ENCODE measurements at regions not wholly inside any gene's neighbourhood (a gene's known extent, or its start where the extent isn't known, plus 50 kb on each side); places are given as distances from the start of the nearest gene placed in this dataset.

DNA sequence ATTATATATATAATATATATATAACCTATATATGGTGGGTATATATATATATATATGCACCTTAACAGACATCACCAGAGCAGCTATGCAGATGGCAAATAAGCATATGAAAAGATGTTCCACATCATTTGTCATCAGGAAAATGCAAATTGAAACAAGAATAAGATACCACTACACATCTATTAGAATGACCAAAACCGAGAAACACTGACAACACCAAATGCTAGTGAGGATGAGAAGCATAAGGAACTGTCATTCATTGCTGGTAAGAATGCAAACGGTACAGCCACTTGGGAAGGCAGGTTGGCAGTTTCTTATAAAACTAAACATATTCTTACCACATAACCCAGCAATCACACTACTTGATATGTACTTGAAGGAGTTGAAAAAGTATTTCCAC lies 219.8 kb upstream of the PRMT6 start:
- Mint-ChIP-seq H3K36me3 (ENCODE audit: low read depth) (no peaks in the 10 kb centered on the region), H3K4me1 (no peaks in the 10 kb centered on the region)

DNA sequence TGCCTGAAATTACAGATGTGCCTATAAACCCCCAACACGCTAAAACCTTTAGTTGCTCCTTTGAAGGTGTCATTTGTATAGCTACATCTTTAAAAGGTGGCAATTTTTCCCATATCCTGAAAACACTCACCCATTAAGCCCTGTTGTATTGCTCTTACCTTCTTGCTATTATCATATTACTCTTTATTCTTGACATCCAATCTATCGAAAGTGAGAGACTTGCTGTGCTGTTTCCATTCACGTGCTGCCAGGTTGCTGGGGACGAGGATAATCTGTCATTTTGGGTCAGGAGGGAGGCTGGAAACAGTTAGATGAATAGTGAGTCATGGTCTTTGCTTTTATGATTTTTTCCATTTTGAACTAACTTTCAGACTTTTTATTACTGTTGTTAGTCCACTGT lies 213.0 kb upstream of the PRMT6 start:
- Mint-ChIP-seq H3K4me1 (no peaks in the 10 kb centered on the region), H3K27ac (no peak overlapping the region), H3K27me3 (no peaks in the 10 kb centered on the region), H3K4me3 (no peak overlapping the region), H3K9me3 (peaks cover 8% of the 10 kb centered on the region), H3K36me3 (ENCODE audit: low read depth) (no peaks in the 10 kb centered on the region)
- no peak for ATAC-seq (replicated peaks)

More for the DNA sequence above, 219.8 kb upstream of the PRMT6 start:
- ATAC-seq (replicated peaks) = no peak
- no peaks in the 10 kb centered on the region for H3K27me3 Mint-ChIP-seq
- no peak overlapping the region for H3K27ac Mint-ChIP-seq
- H3K9me3 Mint-ChIP-seq = peaks cover 5% of the 10 kb centered on the region
- no peak overlapping the region for H3K4me3 Mint-ChIP-seq

- no peaks in the 10 kb centered on the region for H3K27me3 Mint-ChIP-seq
- H3K9me3 Mint-ChIP-seq = peaks cover 13% of the 10 kb centered on the region
- no peak overlapping the region for H3K27ac Mint-ChIP-seq
- ATAC-seq (replicated peaks) = no peak
- no peak overlapping the region for H3K4me3 Mint-ChIP-seq
- H3K4me1 Mint-ChIP-seq = no peaks in the 10 kb centered on the region
- no peaks in the 10 kb centered on the region for H3K36me3 Mint-ChIP-seq (ENCODE audit: low read depth)
These were observed 209.8 kb upstream of the PRMT6 start for GRCh38 chr1:106846656-106847055.

GRCh38 chr1:106861110-106861509 lies 195.4 kb upstream of the PRMT6 start:
- ATAC-seq (replicated peaks) = no peak
- H3K4me3 Mint-ChIP-seq = no peak overlapping the region
- no peak overlapping the region for H3K27ac Mint-ChIP-seq

GRCh38 chr1:106868828-106869227 lies 187.6 kb upstream of the PRMT6 start:
- Mint-ChIP-seq H3K27me3 (no peaks in the 10 kb centered on the region), H3K4me1 (no peaks in the 10 kb centered on the region), H3K36me3 (ENCODE audit: low read depth) (no peaks in the 10 kb centered on the region), H3K4me3 (no peak overlapping the region), H3K9me3 (peaks cover 9% of the 10 kb centered on the region), H3K27ac (no peak overlapping the region)
- no peak for ATAC-seq (replicated peaks)

More at GRCh38 chr1:106861110-106861509, 195.4 kb upstream of the PRMT6 start:
- Mint-ChIP-seq H3K36me3 (ENCODE audit: low read depth) (no peaks in the 10 kb centered on the region), H3K9me3 (peaks cover 10% of the 10 kb centered on the region), H3K4me1 (no peaks in the 10 kb centered on the region), H3K27me3 (no peaks in the 10 kb centered on the region)

- Mint-ChIP-seq H3K27me3 (no peaks in the 10 kb centered on the region), H3K9me3 (peaks cover 7% of the 10 kb centered on the region), H3K27ac (no peak overlapping the region), H3K4me1 (no peaks in the 10 kb centered on the region), H3K36me3 (ENCODE audit: low read depth) (no peaks in the 10 kb centered on the region), H3K4me3 (no peak overlapping the region)
- no peak for ATAC-seq (replicated peaks)
These were observed 180.9 kb upstream of the PRMT6 start for GRCh38 chr1:106875622-106876021.

DNA sequence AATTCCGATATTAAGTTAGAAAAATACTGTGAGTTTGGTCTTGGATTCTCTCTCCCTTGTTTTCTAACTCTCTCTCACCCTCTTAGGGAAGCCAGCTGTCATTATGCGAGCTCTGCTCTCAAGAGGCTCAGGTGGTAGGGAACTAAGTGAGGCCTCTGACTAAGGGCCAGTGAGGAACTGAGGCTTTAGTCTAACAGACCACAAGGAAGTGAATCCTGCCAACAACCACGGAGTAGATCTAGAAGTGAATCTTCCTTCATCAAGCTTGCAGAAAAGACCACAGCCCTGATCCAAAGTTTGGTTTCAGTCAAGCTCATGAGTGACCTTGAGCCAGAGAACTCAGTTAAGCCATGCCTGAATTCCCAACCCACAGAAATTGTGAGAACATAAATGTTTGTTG lies 180.1 kb upstream of the PRMT6 start:
- H3K4me3 Mint-ChIP-seq = no peak overlapping the region

GRCh38 chr1:106879538-106879937 lies 176.9 kb upstream of the PRMT6 start:
- no peak for ATAC-seq (replicated peaks)
- Mint-ChIP-seq H3K36me3 (ENCODE audit: low read depth) (no peaks in the 10 kb centered on the region), H3K9me3 (peaks cover 7% of the 10 kb centered on the region), H3K27me3 (no peaks in the 10 kb centered on the region), H3K4me3 (no peak overlapping the region), H3K27ac (no peak overlapping the region), H3K4me1 (no peaks in the 10 kb centered on the region)

More for the DNA sequence above, 180.1 kb upstream of the PRMT6 start:
- peaks cover 7% of the 10 kb centered on the region for H3K9me3 Mint-ChIP-seq
- no peaks in the 10 kb centered on the region for H3K27me3 Mint-ChIP-seq
- H3K4me1 Mint-ChIP-seq = no peaks in the 10 kb centered on the region
- no peak for ATAC-seq (replicated peaks)
- H3K27ac Mint-ChIP-seq = no peak overlapping the region
- no peaks in the 10 kb centered on the region for H3K36me3 Mint-ChIP-seq (ENCODE audit: low read depth)

GRCh38 chr1:106880226-106880625 lies 176.2 kb upstream of the PRMT6 start:
- no peaks in the 10 kb centered on the region for H3K27me3 Mint-ChIP-seq
- H3K4me3 Mint-ChIP-seq = no peak overlapping the region
- no peaks in the 10 kb centered on the region for H3K36me3 Mint-ChIP-seq (ENCODE audit: low read depth)
- no peaks in the 10 kb centered on the region for H3K4me1 Mint-ChIP-seq
- ATAC-seq (replicated peaks) = no peak
- H3K9me3 Mint-ChIP-seq = peaks cover 7% of the 10 kb centered on the region
- H3K27ac Mint-ChIP-seq = no peak overlapping the region

DNA sequence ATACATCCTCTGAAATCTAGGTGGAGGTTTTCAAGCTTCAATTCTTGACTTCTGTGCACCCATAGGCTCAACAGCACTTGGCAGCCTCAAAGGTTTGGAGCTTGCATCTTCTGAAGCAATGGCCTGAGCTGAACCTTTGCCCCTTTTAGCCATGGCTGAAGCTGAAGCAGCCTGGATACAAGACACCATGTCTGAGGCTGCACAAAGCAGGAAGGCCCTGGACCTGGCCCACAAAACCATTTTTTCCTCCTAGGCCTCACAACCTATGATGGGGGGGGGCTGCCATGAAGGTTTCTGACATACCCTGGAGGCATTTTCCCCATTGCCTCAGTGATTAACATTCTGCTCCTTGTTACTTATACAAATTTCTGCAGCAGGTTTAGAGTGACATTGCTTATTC lies 173.3 kb upstream of the PRMT6 start:
- Mint-ChIP-seq H3K4me1 (no peaks in the 10 kb centered on the region), H3K27me3 (no peaks in the 10 kb centered on the region), H3K27ac (no peak overlapping the region), H3K9me3 (peaks cover 4% of the 10 kb centered on the region), H3K36me3 (ENCODE audit: low read depth) (no peaks in the 10 kb centered on the region), H3K4me3 (no peak overlapping the region)
- no peak for ATAC-seq (replicated peaks)

DNA sequence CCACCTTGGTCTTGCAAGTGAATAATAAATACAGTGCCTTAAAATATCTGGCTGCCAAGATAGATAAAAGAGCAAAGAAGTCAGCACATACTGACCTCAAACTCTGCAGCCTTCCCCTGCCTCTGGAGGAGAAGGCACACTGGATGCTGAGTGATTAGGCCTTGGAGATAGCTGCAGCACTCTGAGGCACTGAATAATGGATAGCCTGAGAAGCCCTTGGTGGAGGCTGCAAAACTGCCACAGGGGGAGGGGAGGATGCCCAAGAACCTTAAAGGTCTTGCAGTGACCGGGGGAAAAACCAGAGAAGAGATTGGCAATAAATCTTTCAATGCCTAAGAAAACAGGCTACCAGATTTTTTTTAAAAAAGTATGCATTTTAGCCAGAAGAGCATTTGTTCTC lies 167.4 kb upstream of the PRMT6 start:
- Mint-ChIP-seq H3K4me3 (no peak overlapping the region), H3K36me3 (ENCODE audit: low read depth) (no peaks in the 10 kb centered on the region), H3K27ac (no peak overlapping the region), H3K27me3 (no peaks in the 10 kb centered on the region), H3K9me3 (peaks cover 3% of the 10 kb centered on the region), H3K4me1 (no peaks in the 10 kb centered on the region)
- no peak for ATAC-seq (replicated peaks)

DNA sequence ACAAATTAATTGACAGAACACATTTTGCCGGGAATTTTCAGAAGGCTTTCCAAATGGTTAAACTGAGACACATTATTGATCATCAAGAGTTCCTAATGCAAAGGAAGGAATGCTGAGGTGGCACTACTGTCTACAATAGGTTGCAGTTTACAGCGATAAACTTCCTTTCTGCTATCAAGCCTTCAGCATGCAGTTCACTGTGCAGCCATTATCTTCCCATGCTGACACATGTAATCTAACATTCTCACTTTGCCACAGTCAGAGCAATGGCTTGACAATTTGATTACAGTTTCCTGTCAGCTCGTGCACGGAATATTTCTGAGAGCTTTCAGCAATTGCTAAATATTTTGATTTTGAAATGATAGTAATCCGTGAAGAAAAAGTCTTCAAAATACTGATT lies 166.9 kb upstream of the PRMT6 start:
- H3K9me3 Mint-ChIP-seq = peaks cover 3% of the 10 kb centered on the region

DNA sequence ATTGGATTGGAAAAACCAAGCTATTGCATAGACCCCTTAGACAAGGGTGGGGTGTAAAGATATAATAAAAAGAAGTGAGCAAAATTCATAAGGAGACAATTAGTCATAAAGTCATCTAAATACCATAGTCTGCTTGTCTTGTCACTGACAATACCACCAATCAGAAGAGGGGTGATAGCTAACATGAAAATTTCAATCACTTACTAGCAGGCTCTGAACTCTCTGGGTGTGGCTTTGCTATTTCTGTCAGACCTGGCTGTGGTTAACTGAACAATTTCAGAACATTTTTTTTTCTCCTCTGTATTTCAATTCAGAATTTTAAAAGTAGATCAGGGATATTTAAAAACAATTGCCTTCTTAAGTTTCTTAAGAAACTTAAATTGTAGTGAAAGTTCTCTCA lies 158.5 kb upstream of the PRMT6 start:
- H3K27me3 Mint-ChIP-seq = no peaks in the 10 kb centered on the region
- peaks cover 2% of the 10 kb centered on the region for H3K9me3 Mint-ChIP-seq
- no peak overlapping the region for H3K27ac Mint-ChIP-seq
- ATAC-seq (replicated peaks) = no peak
- no peak overlapping the region for H3K4me3 Mint-ChIP-seq
- H3K36me3 Mint-ChIP-seq (ENCODE audit: low read depth) = no peaks in the 10 kb centered on the region
- H3K4me1 Mint-ChIP-seq = no peaks in the 10 kb centered on the region

More for the DNA sequence above, 166.9 kb upstream of the PRMT6 start:
- no peaks in the 10 kb centered on the region for H3K36me3 Mint-ChIP-seq (ENCODE audit: low read depth)
- H3K27me3 Mint-ChIP-seq = no peaks in the 10 kb centered on the region
- no peak overlapping the region for H3K4me3 Mint-ChIP-seq
- no peak overlapping the region for H3K27ac Mint-ChIP-seq
- H3K4me1 Mint-ChIP-seq = no peaks in the 10 kb centered on the region
- no peak for ATAC-seq (replicated peaks)

- no peak overlapping the region for H3K4me3 Mint-ChIP-seq
- H3K36me3 Mint-ChIP-seq (ENCODE audit: low read depth) = no peaks in the 10 kb centered on the region
- no peak for ATAC-seq (replicated peaks)
- H3K27ac Mint-ChIP-seq = no peak overlapping the region
- no peaks in the 10 kb centered on the region for H3K9me3 Mint-ChIP-seq
- H3K4me1 Mint-ChIP-seq = no peaks in the 10 kb centered on the region
- no peaks in the 10 kb centered on the region for H3K27me3 Mint-ChIP-seq
These were observed 156.8 kb upstream of the PRMT6 start for GRCh38 chr1:106899644-106900043.

GRCh38 chr1:106907795-106908194 lies 148.7 kb upstream of the PRMT6 start:
- H3K27ac Mint-ChIP-seq = no peak overlapping the region
- H3K27me3 Mint-ChIP-seq = no peaks in the 10 kb centered on the region
- no peaks in the 10 kb centered on the region for H3K9me3 Mint-ChIP-seq
- H3K36me3 Mint-ChIP-seq (ENCODE audit: low read depth) = no peaks in the 10 kb centered on the region
- H3K4me1 Mint-ChIP-seq = no peaks in the 10 kb centered on the region
- H3K4me3 Mint-ChIP-seq = no peak overlapping the region
- no peak for ATAC-seq (replicated peaks)

- Mint-ChIP-seq H3K4me1 (no peaks in the 10 kb centered on the region), H3K27me3 (no peaks in the 10 kb centered on the region), H3K36me3 (ENCODE audit: low read depth) (no peaks in the 10 kb centered on the region), H3K4me3 (no peak overlapping the region), H3K27ac (no peak overlapping the region), H3K9me3 (peaks cover under 1% of the 10 kb centered on the region)
- no peak for ATAC-seq (replicated peaks)
These were observed 147.8 kb upstream of the PRMT6 start for GRCh38 chr1:106908689-106909088.

Data from activated T-helper 17 cell treated with anti-CD3 and anti-CD28 coated beads, Interleukin-2, amount 50 U/mL, for 72 hours (primary cell).